HepG2 (cell line): ENCODE measurements at regions not wholly inside any gene's neighbourhood (a gene's known extent, or its start where the extent isn't known, plus 50 kb on each side); places are given as distances from the start of the nearest gene placed in this dataset.

ENCODE experiments used
- ATAC-seq: fragments of 200-7000 bp; cut with Tn5 transposase; 3 replicates; pipeline ENCODE4 v1.9.1; 2020; ENCODE audit warnings: mild to moderate bottlenecking, moderate library complexity
- BruUV-seq: library from RNA; stranded (reverse); fragments of 400-500 nt; replicated peaks from 2 replicates; lab custom pipeline; 2021; lab: Mats Ljungman, UMichigan
- CTCF ChIA-PET: fragments of 300-600 bp; formaldehyde crosslinking; extraction: SDS; loops from one replicate; lab custom pipeline; 2021; ENCODE audit warnings: low total read pairs, inconsistent platforms, low intra/inter-chr PET ratio; lab: Yijun Ruan, JAX
- POLR2A ChIA-PET: fragments of 350-600 bp; sonication (Branson Sonifier 250); formaldehyde crosslinking; loops from one replicate; lab custom pipeline; 2020; ENCODE audit warnings: antibody characterized with exemption, inconsistent platforms; lab: Yijun Ruan, JAX
- DNase-seq: peaks from one replicate; pipeline ENCODE4 v3.0.0-alpha.2; 2015; ENCODE audit warnings: low spot score
- FAIRE-seq: peaks from 3 replicates; lab custom pipeline; 2011; peaks lifted over from hg19 to GRCh38; lab: Jason Lieb, UNC
- H2AFZ ChIP-seq: one replicate; pipeline ENCODE4 v1.6.1; 2011; ENCODE audit warnings: low read length, inconsistent platforms
- H3K27ac ChIP-seq: fragments of 300-600 bp; 3 replicates; pipeline ENCODE4 v1.8.0; 2011; ENCODE audit warnings: mixed run types, mild to moderate bottlenecking, mixed read lengths, low read length, inconsistent platforms; ENCODE audit not compliant: insufficient read depth; ENCODE audit errors: extremely low read length
- H3K27me3 ChIP-seq, 2 experiments: fragments of 200-600 bp in 1 of 2; 2 replicates in 1 of 2; 3 replicates in 1 of 2; pipeline versions ENCODE4 v1.6.0 to v1.8.0; 2011; ENCODE audit warnings: low read length in 2 of 2, mild to moderate bottlenecking in 2 of 2, moderate library complexity in 2 of 2, inconsistent platforms in 1 of 2; ENCODE audit not compliant: insufficient read depth in 2 of 2, control insufficient read depth in 1 of 2
- H3K36me3 ChIP-seq, 2 experiments: fragments of 200-600 bp in 1 of 2; replicated peaks in 1 of 2; 2 replicates in 1 of 2; 3 replicates in 1 of 2; pipeline versions ENCODE4 v1.5.1 to v1.8.0; 2011; ENCODE audit warnings: low read length in 2 of 2, inconsistent platforms in 1 of 2; ENCODE audit not compliant: insufficient read depth in 2 of 2, control insufficient read depth in 1 of 2
- H3K4me1 ChIP-seq: 2 replicates; pipeline ENCODE4 v1.5.1; 2012; ENCODE audit warnings: low read length, inconsistent platforms; ENCODE audit not compliant: insufficient read depth
- H3K4me2 ChIP-seq: 2 replicates; pipeline ENCODE4 v1.6.0; 2011; ENCODE audit warnings: low read depth, low read length, inconsistent platforms
- H3K4me3 ChIP-seq, 3 experiments: fragments of 200-600 bp in 1 of 3; sonication (generic), shearing (Covaris generic) in 1 of 3; replicated peaks in 1 of 3; 2 replicates each; pipeline ENCODE4 v1.5.1; 2011 to 2016; ENCODE audit warnings: low read length in 3 of 3, inconsistent platforms in 2 of 3, low read depth in 2 of 3, mild to moderate bottlenecking in 2 of 3, control low read depth in 1 of 3, mixed read lengths in 1 of 3; ENCODE audit not compliant: insufficient read depth in 1 of 3
- H3K79me2 ChIP-seq: one replicate; pipeline ENCODE4 v1.6.1; 2011; ENCODE audit warnings: low read length, inconsistent platforms; ENCODE audit not compliant: insufficient read depth
- H3K9ac ChIP-seq: 2 replicates; pipeline ENCODE4 v1.6.0; 2011; ENCODE audit warnings: mild to moderate bottlenecking, low read depth, low read length, inconsistent platforms; ENCODE audit not compliant: insufficient read depth
- H3K9me3 ChIP-seq: 2 replicates; pipeline ENCODE4 v1.5.1; 2012; ENCODE audit warnings: mild to moderate bottlenecking, low read length
- H4K20me1 ChIP-seq: 2 replicates; pipeline ENCODE4 v1.6.0; 2011; ENCODE audit warnings: inconsistent platforms, mild to moderate bottlenecking, low read length, moderate library complexity; ENCODE audit not compliant: insufficient read depth
- CAMTA2 ChIP-seq: sonication (generic); formaldehyde crosslinking; IDR thresholded peaks from 2 replicates; pipeline ENCODE4 v1.4.0; 2020; ENCODE audit warnings: mild to moderate bottlenecking, missing genetic modification reagents, borderline replicate concordance
- CBX1 ChIP-seq: IDR thresholded peaks from one replicate; pipeline ENCODE4 v1.6.1; 2016; ENCODE audit warnings: antibody characterized with exemption, low read depth
- CENPT ChIP-seq: sonication (generic); formaldehyde crosslinking; IDR thresholded peaks from 2 replicates; pipeline ENCODE4 v1.8.0; 2022; ENCODE audit warnings: low read depth, mild to moderate bottlenecking, moderate library complexity, missing genetic modification reagents
- FOSL1 ChIP-seq: sonication (generic); formaldehyde crosslinking; IDR thresholded peaks from 2 replicates; pipeline ENCODE4 v1.9.0; 2021; ENCODE audit warnings: missing genetic modification reagents, borderline replicate concordance
- FOSL2 ChIP-seq: sonication (generic); formaldehyde crosslinking; IDR thresholded peaks from 2 replicates; pipeline ENCODE4 v1.4.0; 2020; ENCODE audit warnings: missing genetic modification reagents
- MAF1 ChIP-seq: sonication (generic); formaldehyde crosslinking; IDR thresholded peaks from 2 replicates; pipeline ENCODE4 v1.5.0; 2020; ENCODE audit warnings: missing genetic modification reagents, borderline replicate concordance
- SMAD3 ChIP-seq: sonication (generic); formaldehyde crosslinking; IDR thresholded peaks from 2 replicates; pipeline ENCODE4 v1.4.0; 2020; ENCODE audit warnings: missing genetic modification reagents
- SMARCE1 ChIP-seq: fragments of 450-650 bp; IDR thresholded peaks from 2 replicates; pipeline ENCODE4 v1.6.1; 2017; ENCODE audit warnings: borderline replicate concordance
- SP5 ChIP-seq: IDR thresholded peaks from 2 replicates; pipeline ENCODE4 v1.6.1; 2016; ENCODE audit warnings: low read depth, borderline replicate concordance
- TOPORS ChIP-seq: sonication (generic); formaldehyde crosslinking; IDR thresholded peaks from 2 replicates; pipeline ENCODE4 v1.8.0; 2023; ENCODE audit warnings: mild to moderate bottlenecking, missing genetic modification reagents
- ZNF260 ChIP-seq: sonication (generic); formaldehyde crosslinking; IDR thresholded peaks from 2 replicates; pipeline ENCODE4 v1.4.0; 2020; ENCODE audit warnings: missing genetic modification reagents, low read depth, mild to moderate bottlenecking, borderline replicate concordance
- ZNF703 ChIP-seq: sonication (generic); formaldehyde crosslinking; IDR thresholded peaks from 2 replicates; pipeline ENCODE4 v1.5.1; 2020; ENCODE audit warnings: missing genetic modification reagents, mild to moderate bottlenecking, moderate library complexity, borderline replicate concordance
- WGBS: methylation state at CpG from one replicate; pipeline ENCODE4 v1.1.6; 2017; ENCODE audit warnings: low lambda C conversion rate; 5-methylcytosine and 5-hydroxymethylcytosine counted together
- in situ Hi-C: cut with HindIII; loops from 2 replicates; pipeline ENCODE4 v1.10.0; 2017; ENCODE audit warnings: low pct_unique_long_range_greater_than_20kb; ENCODE audit not compliant: extremely low pct_ligation_motif_present
- intact Hi-C: fragments of 100-400 bp; cut with micrococcal nuclease; formaldehyde crosslinking; loops from one replicate; pipeline ENCODE4 v1.10.0; 2022; ENCODE audit not compliant: unreplicated experiment
- TF ChIP-seq, protein P1 (sequence below): IDR thresholded peaks from 2 replicates; pipeline ENCODE4 v1.6.1; 2016
- TF ChIP-seq, protein P2 (sequence below): sonication (generic); formaldehyde crosslinking; IDR thresholded peaks from 2 replicates; pipeline ENCODE4 v1.4.0; 2020; ENCODE audit warnings: missing genetic modification reagents, low read depth, mild to moderate bottlenecking, borderline replicate concordance

DNA sequence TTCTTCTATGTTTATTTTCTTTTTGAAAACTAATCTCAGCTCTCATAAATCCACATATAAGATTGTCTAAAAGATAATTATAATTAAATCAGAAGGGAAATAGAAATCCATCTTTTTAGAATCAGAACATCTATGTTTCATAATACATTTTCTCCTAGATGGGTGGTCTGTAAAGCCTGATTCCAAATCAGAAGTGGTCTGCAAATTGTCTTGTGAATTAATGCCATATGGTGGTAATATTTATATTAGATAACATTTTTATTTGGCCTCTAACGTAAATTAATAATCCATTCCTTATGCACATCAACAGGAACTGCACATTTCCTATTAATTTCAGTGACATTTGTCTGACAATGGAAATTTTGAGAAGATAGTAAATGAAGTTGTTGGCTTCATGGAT, 52.8 kb upstream of the TBC1D5 start:
- no peak overlapping the region for H3K27ac ChIP-seq
- intact Hi-C loops = no loop called here
- DNase-seq = no peak
- H3K36me3 ChIP-seq = no peaks in the 10 kb centered on the region
- H3K27me3 ChIP-seq = no peaks in the 10 kb centered on the region
- no peak overlapping the region for H2AFZ ChIP-seq
- no peak overlapping the region for H3K4me3 ChIP-seq
- no peak for FAIRE-seq
- no peak overlapping the region for H3K4me2 ChIP-seq
- TF ChIP-seq ZNF260 (CRISPR knock-in tag) = no peak
- no peak for TF ChIP-seq SMAD3
- no peak for TF ChIP-seq CENPT (CRISPR knock-in tag)
- TF ChIP-seq, protein P1, sequence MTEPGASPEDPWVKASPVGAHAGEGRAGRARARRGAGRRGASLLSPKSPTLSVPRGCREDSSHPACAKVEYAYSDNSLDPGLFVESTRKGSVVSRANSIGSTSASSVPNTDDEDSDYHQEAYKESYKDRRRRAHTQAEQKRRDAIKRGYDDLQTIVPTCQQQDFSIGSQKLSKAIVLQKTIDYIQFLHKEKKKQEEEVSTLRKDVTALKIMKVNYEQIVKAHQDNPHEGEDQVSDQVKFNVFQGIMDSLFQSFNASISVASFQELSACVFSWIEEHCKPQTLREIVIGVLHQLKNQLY (CRISPR knock-in tag) = no peak
- TF ChIP-seq FOSL1 (CRISPR knock-in tag) = no peak
- no peak for TF ChIP-seq CBX1
- TF ChIP-seq SMARCE1 = no peak
- no peak for TF ChIP-seq FOSL2 (CRISPR knock-in tag)
- TF ChIP-seq TOPORS (CRISPR knock-in tag) = no peak
- TF ChIP-seq, protein P2, sequence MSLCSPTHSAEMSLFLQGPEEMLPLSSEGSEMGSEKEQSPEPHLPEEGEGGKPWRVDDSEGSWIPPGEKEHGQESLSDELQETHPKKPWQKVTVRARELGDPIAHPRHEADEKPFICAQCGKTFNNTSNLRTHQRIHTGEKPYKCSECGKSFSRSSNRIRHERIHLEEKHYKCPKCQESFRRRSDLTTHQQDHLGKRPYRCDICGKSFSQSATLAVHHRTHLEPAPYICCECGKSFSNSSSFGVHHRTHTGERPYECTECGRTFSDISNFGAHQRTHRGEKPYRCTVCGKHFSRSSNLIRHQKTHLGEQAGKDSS (CRISPR knock-in tag) = no peak
- no peak for TF ChIP-seq CAMTA2 (CRISPR knock-in tag)
- TF ChIP-seq MAF1 (CRISPR knock-in tag) = no peak
- TF ChIP-seq SP5 (CRISPR knock-in tag) = no peak
- TF ChIP-seq ZNF703 (CRISPR knock-in tag) = no peak
- TF ChIP-seq, all 625 proteins: peak for 0
- H3K4me1 ChIP-seq = peaks cover 7% of the 10 kb centered on the region; the same call in 1 of the 2 replicates
- WGBS = 18% methylated on average over 1 of the region's 1 CpG
- ChIA-PET CTCF (no interaction called here), POLR2A (no interaction called here)
- no peak for ATAC-seq
- no peaks in the 10 kb centered on the region for H3K79me2 ChIP-seq
- in situ Hi-C loops = no loop called here
- no peaks in the 10 kb centered on the region for H4K20me1 ChIP-seq
- H3K9me3 ChIP-seq = no peaks in the 10 kb centered on the region
- no peak overlapping the region for H3K9ac ChIP-seq
- no TSS peak for BruUV-seq
